ENCODE measurements at regions not wholly inside any gene's neighbourhood (a gene's known extent, or its start where the extent isn't known, plus 50 kb on each side); places are given as distances from the start of the nearest gene placed in this dataset.

GRCh38 chr18:49731860-49732311, 81.4 kb downstream of the ACAA2 start:
- Histone ChIP-seq H3K27me3 (ENCODE audit: control insufficient read depth in 1 of 2, insufficient read depth in 2 of 2, low read length in 2 of 2) (no peaks in the 10 kb centered on the region), H3K9me3 (ENCODE audit: control insufficient read depth in 2 of 2, insufficient read depth in 1 of 2, low read depth in 1 of 2, low read length in 1 of 2) (no peaks in the 10 kb centered on the region), H3K4me3 (ENCODE audit: low read depth in 1 of 2, low read length in 2 of 2) (no peak overlapping the region), H3K27ac (ENCODE audit: low read depth in 2 of 2, low read length in 1 of 2) (no peak overlapping the region), H3K4me1 (ENCODE audit: control insufficient read depth in 2 of 2, insufficient read depth in 2 of 2, low read length in 1 of 2) (no peaks in the 10 kb centered on the region), H3K36me3 (ENCODE audit: control insufficient read depth in 2 of 2, insufficient read depth in 2 of 2, low read length in 1 of 2) (no peaks in the 10 kb centered on the region)
- WGBS, 2 donors = 45 to 53% methylated on average over 3 of the region's 3 CpGs

DNA sequence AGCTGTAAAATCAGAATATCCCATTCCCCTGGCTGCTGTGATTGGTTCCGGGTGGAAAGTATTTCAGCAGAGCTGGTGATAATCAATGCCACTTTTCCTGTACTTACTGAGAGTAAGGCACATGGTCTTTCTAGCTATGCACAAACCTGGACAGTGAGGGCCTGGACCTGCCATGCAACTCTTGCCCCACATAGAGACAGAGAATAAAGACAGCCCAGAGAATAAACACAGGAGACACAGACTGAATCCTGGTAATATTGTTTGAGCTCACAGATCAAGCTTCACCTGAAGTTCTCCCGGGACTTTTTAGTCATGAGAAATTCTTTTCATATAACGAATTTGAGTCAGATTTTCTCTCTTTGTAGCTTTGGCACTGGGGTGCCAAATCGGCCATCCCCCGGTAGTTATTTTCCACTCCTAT, 81.9 kb downstream of the ACAA2 start:
- H3K4me3 ChIP-seq (ENCODE audit: low read depth in 1 of 2, low read length in 2 of 2) = no peak overlapping the region
- H3K36me3 ChIP-seq (ENCODE audit: control insufficient read depth in 2 of 2, insufficient read depth in 2 of 2, low read length in 1 of 2) = no peaks in the 10 kb centered on the region
- H3K9me3 ChIP-seq (ENCODE audit: control insufficient read depth in 2 of 2, insufficient read depth in 1 of 2, low read depth in 1 of 2, low read length in 1 of 2) = no peaks in the 10 kb centered on the region
- 59% methylated on average over 5 of the region's 5 CpGs for WGBS, 2 donors
- H3K27ac ChIP-seq (ENCODE audit: low read depth in 2 of 2, low read length in 1 of 2) = no peak overlapping the region
- H3K4me1 ChIP-seq (ENCODE audit: control insufficient read depth in 2 of 2, insufficient read depth in 2 of 2, low read length in 1 of 2) = no peaks in the 10 kb centered on the region
- H3K27me3 ChIP-seq (ENCODE audit: control insufficient read depth in 1 of 2, insufficient read depth in 2 of 2, low read length in 2 of 2) = no peaks in the 10 kb centered on the region

DNA sequence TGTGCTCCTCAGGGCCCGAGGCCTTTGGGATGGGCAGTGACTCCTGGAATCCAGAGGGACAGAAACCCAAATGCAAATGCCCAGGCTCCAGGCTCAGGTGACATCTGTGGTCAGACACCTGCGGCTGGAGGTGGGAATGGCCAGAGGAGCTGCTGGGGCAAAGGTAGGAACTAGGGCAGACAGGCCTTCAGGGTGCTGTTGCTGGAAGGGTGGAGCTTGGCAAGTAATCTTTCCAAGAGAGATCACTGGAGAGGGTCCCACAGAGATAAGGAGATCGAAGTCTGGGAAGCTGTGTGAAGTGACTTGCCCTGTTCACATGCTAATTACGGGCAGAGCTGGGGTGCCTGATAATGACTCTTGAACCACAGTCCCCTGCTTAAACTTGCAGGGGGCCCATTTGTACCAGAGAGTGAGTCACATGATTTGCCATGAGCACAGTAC, 82.4 kb downstream of the ACAA2 start:
- no peaks in the 10 kb centered on the region for H3K36me3 ChIP-seq (ENCODE audit: control insufficient read depth in 2 of 2, insufficient read depth in 2 of 2, low read length in 1 of 2)
- H3K9me3 ChIP-seq (ENCODE audit: control insufficient read depth in 2 of 2, insufficient read depth in 1 of 2, low read depth in 1 of 2, low read length in 1 of 2) = no peaks in the 10 kb centered on the region
- H3K4me3 ChIP-seq (ENCODE audit: low read depth in 1 of 2, low read length in 2 of 2) = no peak overlapping the region
- H3K4me1 ChIP-seq (ENCODE audit: control insufficient read depth in 2 of 2, insufficient read depth in 2 of 2, low read length in 1 of 2) = no peaks in the 10 kb centered on the region
- H3K27me3 ChIP-seq (ENCODE audit: control insufficient read depth in 1 of 2, insufficient read depth in 2 of 2, low read length in 2 of 2) = no peaks in the 10 kb centered on the region
- 61 to 63% methylated on average over 4 of the region's 4 CpGs for WGBS, 2 donors
- H3K27ac ChIP-seq (ENCODE audit: low read depth in 2 of 2, low read length in 1 of 2) = no peak overlapping the region

DNA sequence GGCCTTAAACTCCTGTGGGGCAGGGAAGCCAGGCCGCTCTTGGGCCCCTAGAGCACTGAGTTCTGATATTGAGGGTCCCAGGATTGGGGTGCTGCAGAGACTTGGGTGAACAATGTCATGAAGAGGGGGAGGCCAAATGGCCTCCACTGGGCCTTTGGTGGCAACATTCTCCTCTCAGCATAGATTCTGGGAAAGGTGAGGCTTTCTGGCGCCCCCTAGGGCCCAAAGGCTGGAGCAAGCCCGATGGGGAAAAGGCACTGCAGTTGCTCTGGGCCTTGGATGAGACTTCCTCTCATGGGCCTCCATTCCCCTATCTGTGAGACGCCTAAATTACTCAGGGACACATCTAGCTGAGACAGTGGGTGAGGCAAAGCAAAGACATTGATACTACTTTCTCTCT, 84.8 kb downstream of the ACAA2 start:
- Histone ChIP-seq H3K27me3 (ENCODE audit: control insufficient read depth in 1 of 2, insufficient read depth in 2 of 2, low read length in 2 of 2) (no peaks in the 10 kb centered on the region), H3K4me3 (ENCODE audit: low read depth in 1 of 2, low read length in 2 of 2) (no peak overlapping the region), H3K36me3 (ENCODE audit: control insufficient read depth in 2 of 2, insufficient read depth in 2 of 2, low read length in 1 of 2) (no peaks in the 10 kb centered on the region), H3K4me1 (ENCODE audit: control insufficient read depth in 2 of 2, insufficient read depth in 2 of 2, low read length in 1 of 2) (no peaks in the 10 kb centered on the region), H3K9me3 (ENCODE audit: control insufficient read depth in 2 of 2, insufficient read depth in 1 of 2, low read depth in 1 of 2, low read length in 1 of 2) (no peaks in the 10 kb centered on the region), H3K27ac (ENCODE audit: low read depth in 2 of 2, low read length in 1 of 2) (no peak overlapping the region)
- 62 to 65% methylated on average over 4 of the region's 4 CpGs for WGBS, 2 donors

- Histone ChIP-seq H3K4me1 (ENCODE audit: control insufficient read depth in 2 of 2, insufficient read depth in 2 of 2, low read length in 1 of 2) (no peaks in the 10 kb centered on the region), H3K36me3 (ENCODE audit: control insufficient read depth in 2 of 2, insufficient read depth in 2 of 2, low read length in 1 of 2) (no peaks in the 10 kb centered on the region), H3K27ac (ENCODE audit: low read depth in 2 of 2, low read length in 1 of 2) (no peak overlapping the region), H3K4me3 (ENCODE audit: low read depth in 1 of 2, low read length in 2 of 2) (no peak overlapping the region), H3K9me3 (ENCODE audit: control insufficient read depth in 2 of 2, insufficient read depth in 1 of 2, low read depth in 1 of 2, low read length in 1 of 2) (no peaks in the 10 kb centered on the region), H3K27me3 (ENCODE audit: control insufficient read depth in 1 of 2, insufficient read depth in 2 of 2, low read length in 2 of 2) (no peaks in the 10 kb centered on the region)
- WGBS, 2 donors = 84 to 93% methylated on average over 10 of the region's 10 CpGs
These were observed 85.5 kb downstream of the ACAA2 start for GRCh38 chr18:49727816-49728215.

DNA sequence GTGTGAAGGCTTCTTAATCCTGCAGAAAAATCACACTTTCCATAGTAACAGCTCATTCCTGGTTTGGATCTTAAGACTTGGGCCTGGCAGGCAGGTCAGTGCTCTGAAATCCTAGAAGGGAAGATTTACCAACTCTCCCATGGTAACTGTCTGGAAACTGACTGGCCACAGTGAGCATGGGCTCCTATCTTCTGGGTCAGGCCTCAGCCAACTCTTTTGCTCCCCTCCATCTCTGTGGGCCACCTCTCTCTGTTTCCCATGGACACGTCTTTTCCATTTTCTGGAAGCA, 86.7 kb downstream of the ACAA2 start:
- no peak overlapping the region for H3K27ac ChIP-seq (ENCODE audit: low read depth in 2 of 2, low read length in 1 of 2)
- H3K4me1 ChIP-seq (ENCODE audit: control insufficient read depth in 2 of 2, insufficient read depth in 2 of 2, low read length in 1 of 2) = no peaks in the 10 kb centered on the region
- no peak overlapping the region for H3K4me3 ChIP-seq (ENCODE audit: low read depth in 1 of 2, low read length in 2 of 2)
- H3K27me3 ChIP-seq (ENCODE audit: control insufficient read depth in 1 of 2, insufficient read depth in 2 of 2, low read length in 2 of 2) = no peaks in the 10 kb centered on the region
- no peaks in the 10 kb centered on the region for H3K36me3 ChIP-seq (ENCODE audit: control insufficient read depth in 2 of 2, insufficient read depth in 2 of 2, low read length in 1 of 2)
- WGBS, 2 donors = 78 to 89% methylated on average over 1 of the region's 1 CpG
- H3K9me3 ChIP-seq (ENCODE audit: control insufficient read depth in 2 of 2, insufficient read depth in 1 of 2, low read depth in 1 of 2, low read length in 1 of 2) = no peaks in the 10 kb centered on the region

GRCh38 chr18:49725809-49726674, 87.3 kb downstream of the ACAA2 start:
- Histone ChIP-seq H3K36me3 (ENCODE audit: control insufficient read depth in 2 of 2, insufficient read depth in 2 of 2, low read length in 1 of 2) (no peaks in the 10 kb centered on the region), H3K27me3 (ENCODE audit: control insufficient read depth in 1 of 2, insufficient read depth in 2 of 2, low read length in 2 of 2) (no peaks in the 10 kb centered on the region), H3K9me3 (ENCODE audit: control insufficient read depth in 2 of 2, insufficient read depth in 1 of 2, low read depth in 1 of 2, low read length in 1 of 2) (no peaks in the 10 kb centered on the region), H3K4me1 (ENCODE audit: control insufficient read depth in 2 of 2, insufficient read depth in 2 of 2, low read length in 1 of 2) (no peaks in the 10 kb centered on the region), H3K4me3 (ENCODE audit: low read depth in 1 of 2, low read length in 2 of 2) (no peak overlapping the region), H3K27ac (ENCODE audit: low read depth in 2 of 2, low read length in 1 of 2) (no peak overlapping the region)
- 70 to 72% methylated on average over 13 of the region's 13 CpGs for WGBS, 2 donors

DNA sequence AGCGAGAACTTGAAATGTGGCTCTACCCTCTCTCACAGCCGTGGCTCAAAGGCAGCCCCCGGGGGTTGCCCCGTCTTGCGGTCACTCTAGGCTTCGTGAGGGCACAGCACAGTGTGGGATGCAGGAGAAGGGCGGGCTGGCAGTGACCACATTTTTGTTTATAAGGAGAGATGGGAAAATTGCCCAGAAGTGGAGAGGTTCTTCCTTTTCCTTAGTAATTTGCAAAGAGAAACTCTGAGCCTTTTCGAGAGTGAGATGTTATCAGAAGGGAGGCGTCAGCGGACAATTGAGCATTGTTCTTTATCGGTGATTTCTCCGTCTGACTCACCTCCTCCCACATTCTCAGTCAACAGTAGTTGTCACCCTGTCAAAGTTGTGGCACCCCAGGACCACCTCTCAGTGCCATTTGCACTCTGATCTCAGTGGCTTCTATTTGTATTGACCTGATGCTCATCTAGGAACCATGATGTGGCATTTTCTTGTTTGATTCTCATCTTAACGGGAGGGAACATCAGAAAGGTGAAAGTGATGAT, 89.6 kb downstream of the ACAA2 start:
- no peaks in the 10 kb centered on the region for H3K9me3 ChIP-seq (ENCODE audit: control insufficient read depth in 2 of 2, insufficient read depth in 1 of 2, low read depth in 1 of 2, low read length in 1 of 2)
- 43 to 44% methylated on average over 13 of the region's 13 CpGs for WGBS, 2 donors
- no peaks in the 10 kb centered on the region for H3K27me3 ChIP-seq (ENCODE audit: control insufficient read depth in 1 of 2, insufficient read depth in 2 of 2, low read length in 2 of 2)
- H3K27ac ChIP-seq (ENCODE audit: low read depth in 2 of 2, low read length in 1 of 2) = no peak overlapping the region
- no peaks in the 10 kb centered on the region for H3K4me1 ChIP-seq (ENCODE audit: control insufficient read depth in 2 of 2, insufficient read depth in 2 of 2, low read length in 1 of 2)
- no peaks in the 10 kb centered on the region for H3K36me3 ChIP-seq (ENCODE audit: control insufficient read depth in 2 of 2, insufficient read depth in 2 of 2, low read length in 1 of 2)
- H3K4me3 ChIP-seq (ENCODE audit: low read depth in 1 of 2, low read length in 2 of 2) = no peak overlapping the region

- H3K27ac ChIP-seq (ENCODE audit: low read depth in 2 of 2, low read length in 1 of 2) = no peak overlapping the region
- no peaks in the 10 kb centered on the region for H3K9me3 ChIP-seq (ENCODE audit: control insufficient read depth in 2 of 2, insufficient read depth in 1 of 2, low read depth in 1 of 2, low read length in 1 of 2)
- no peaks in the 10 kb centered on the region for H3K36me3 ChIP-seq (ENCODE audit: control insufficient read depth in 2 of 2, insufficient read depth in 2 of 2, low read length in 1 of 2)
- no peaks in the 10 kb centered on the region for H3K27me3 ChIP-seq (ENCODE audit: control insufficient read depth in 1 of 2, insufficient read depth in 2 of 2, low read length in 2 of 2)
- H3K4me1 ChIP-seq (ENCODE audit: control insufficient read depth in 2 of 2, insufficient read depth in 2 of 2, low read length in 1 of 2) = no peaks in the 10 kb centered on the region
- 52 to 71% methylated on average over 4 of the region's 4 CpGs for WGBS, 2 donors
- no peak overlapping the region for H3K4me3 ChIP-seq (ENCODE audit: low read depth in 1 of 2, low read length in 2 of 2)
These were observed 90.9 kb downstream of the ACAA2 start for GRCh38 chr18:49722477-49722876.

- H3K4me3 ChIP-seq (ENCODE audit: low read depth in 1 of 2, low read length in 2 of 2) = no peak overlapping the region
- H3K9me3 ChIP-seq (ENCODE audit: control insufficient read depth in 2 of 2, insufficient read depth in 1 of 2, low read depth in 1 of 2, low read length in 1 of 2) = no peaks in the 10 kb centered on the region
- no peaks in the 10 kb centered on the region for H3K36me3 ChIP-seq (ENCODE audit: control insufficient read depth in 2 of 2, insufficient read depth in 2 of 2, low read length in 1 of 2)
- no peak overlapping the region for H3K27ac ChIP-seq (ENCODE audit: low read depth in 2 of 2, low read length in 1 of 2)
- H3K4me1 ChIP-seq (ENCODE audit: control insufficient read depth in 2 of 2, insufficient read depth in 2 of 2, low read length in 1 of 2) = no peaks in the 10 kb centered on the region
- 74 to 76% methylated on average over 3 of the region's 3 CpGs for WGBS, 2 donors
- no peaks in the 10 kb centered on the region for H3K27me3 ChIP-seq (ENCODE audit: control insufficient read depth in 1 of 2, insufficient read depth in 2 of 2, low read length in 2 of 2)
These were observed 91.4 kb downstream of the ACAA2 start for GRCh38 chr18:49721981-49722380.

Measured in esophagus (tissue), 2 donors.